ENCODE measurements at regions not wholly inside any gene's neighbourhood (a gene's known extent, or its start where the extent isn't known, plus 50 kb on each side); places are given as distances from the start of the nearest gene placed in this dataset.

- no peak overlapping the region for H3K4me3 ChIP-seq (ENCODE audit: low read length)
- H3K4me1 ChIP-seq (ENCODE audit: insufficient read depth, low read length): no peaks in the 10 kb centered on the region
- no peaks in the 10 kb centered on the region for H3K27me3 ChIP-seq (ENCODE audit: insufficient read depth, low read length)
- H3K9ac ChIP-seq (ENCODE audit: low read depth, low read length): no peak overlapping the region
- H3K9me3 ChIP-seq (ENCODE audit: insufficient read depth, low read depth, low read length): no peaks in the 10 kb centered on the region
- H3K27ac ChIP-seq (ENCODE audit: low read length): no peak overlapping the region
- H3K36me3 ChIP-seq (ENCODE audit: insufficient read depth, low read depth, low read length): no peaks in the 10 kb centered on the region
Measured at GRCh38 chr14:94946244-94946643, 176.3 kb upstream of the GSC start.

- no peaks in the 10 kb centered on the region for H3K27me3 ChIP-seq (ENCODE audit: insufficient read depth, low read length)
- H3K4me3 ChIP-seq (ENCODE audit: low read length): no peak overlapping the region
- H3K9me3 ChIP-seq (ENCODE audit: insufficient read depth, low read depth, low read length): no peaks in the 10 kb centered on the region
- no peak overlapping the region for H3K27ac ChIP-seq (ENCODE audit: low read length)
- H3K4me1 ChIP-seq (ENCODE audit: insufficient read depth, low read length): no peaks in the 10 kb centered on the region
- H3K9ac ChIP-seq (ENCODE audit: low read depth, low read length): no peak overlapping the region
- no peaks in the 10 kb centered on the region for H3K36me3 ChIP-seq (ENCODE audit: insufficient read depth, low read depth, low read length)
Measured at GRCh38 chr14:94945615-94946014, 175.7 kb upstream of the GSC start.

- Histone ChIP-seq H3K4me1 (ENCODE audit: insufficient read depth, low read length) (no peaks in the 10 kb centered on the region), H3K36me3 (ENCODE audit: insufficient read depth, low read depth, low read length) (no peaks in the 10 kb centered on the region), H3K27ac (ENCODE audit: low read length) (no peak overlapping the region), H3K9ac (ENCODE audit: low read depth, low read length) (no peak overlapping the region), H3K4me3 (ENCODE audit: low read length) (no peak overlapping the region), H3K9me3 (ENCODE audit: insufficient read depth, low read depth, low read length) (no peaks in the 10 kb centered on the region), H3K27me3 (ENCODE audit: insufficient read depth, low read length) (no peaks in the 10 kb centered on the region)
Measured at GRCh38 chr14:94944636-94945258, 174.8 kb upstream of the GSC start.

GRCh38 chr14:94942601-94943000 is 172.7 kb upstream of the GSC start:
- H3K27ac ChIP-seq (ENCODE audit: low read length): no peak overlapping the region
- H3K36me3 ChIP-seq (ENCODE audit: insufficient read depth, low read depth, low read length): no peaks in the 10 kb centered on the region
- no peak overlapping the region for H3K9ac ChIP-seq (ENCODE audit: low read depth, low read length)
- H3K4me1 ChIP-seq (ENCODE audit: insufficient read depth, low read length): no peaks in the 10 kb centered on the region
- no peak overlapping the region for H3K4me3 ChIP-seq (ENCODE audit: low read length)
- no peaks in the 10 kb centered on the region for H3K27me3 ChIP-seq (ENCODE audit: insufficient read depth, low read length)
- no peaks in the 10 kb centered on the region for H3K9me3 ChIP-seq (ENCODE audit: insufficient read depth, low read depth, low read length)

GRCh38 chr14:94941311-94941710 is 171.4 kb upstream of the GSC start:
- Histone ChIP-seq H3K4me3 (ENCODE audit: low read length) (no peak overlapping the region), H3K27me3 (ENCODE audit: insufficient read depth, low read length) (no peaks in the 10 kb centered on the region), H3K9ac (ENCODE audit: low read depth, low read length) (no peak overlapping the region), H3K36me3 (ENCODE audit: insufficient read depth, low read depth, low read length) (no peaks in the 10 kb centered on the region), H3K9me3 (ENCODE audit: insufficient read depth, low read depth, low read length) (no peaks in the 10 kb centered on the region), H3K27ac (ENCODE audit: low read length) (no peak overlapping the region), H3K4me1 (ENCODE audit: insufficient read depth, low read length) (no peaks in the 10 kb centered on the region)

GRCh38 chr14:94940263-94940993 is 170.5 kb upstream of the GSC start:
- Histone ChIP-seq H3K27ac (ENCODE audit: low read length) (no peak overlapping the region), H3K9ac (ENCODE audit: low read depth, low read length) (no peak overlapping the region), H3K36me3 (ENCODE audit: insufficient read depth, low read depth, low read length) (no peaks in the 10 kb centered on the region), H3K4me3 (ENCODE audit: low read length) (no peak overlapping the region), H3K9me3 (ENCODE audit: insufficient read depth, low read depth, low read length) (no peaks in the 10 kb centered on the region), H3K27me3 (ENCODE audit: insufficient read depth, low read length) (no peaks in the 10 kb centered on the region), H3K4me1 (ENCODE audit: insufficient read depth, low read length) (no peaks in the 10 kb centered on the region)

- no peaks in the 10 kb centered on the region for H3K36me3 ChIP-seq (ENCODE audit: insufficient read depth, low read depth, low read length)
- H3K27me3 ChIP-seq (ENCODE audit: insufficient read depth, low read length): no peaks in the 10 kb centered on the region
- no peak overlapping the region for H3K4me3 ChIP-seq (ENCODE audit: low read length)
- H3K27ac ChIP-seq (ENCODE audit: low read length): no peak overlapping the region
- no peaks in the 10 kb centered on the region for H3K9me3 ChIP-seq (ENCODE audit: insufficient read depth, low read depth, low read length)
- H3K9ac ChIP-seq (ENCODE audit: low read depth, low read length): no peak overlapping the region
- H3K4me1 ChIP-seq (ENCODE audit: insufficient read depth, low read length): no peaks in the 10 kb centered on the region
Measured at GRCh38 chr14:94938016-94938415, 168.1 kb upstream of the GSC start.

- Histone ChIP-seq H3K9me3 (ENCODE audit: insufficient read depth, low read depth, low read length) (no peaks in the 10 kb centered on the region), H3K27ac (ENCODE audit: low read length) (no peak overlapping the region), H3K9ac (ENCODE audit: low read depth, low read length) (no peak overlapping the region), H3K27me3 (ENCODE audit: insufficient read depth, low read length) (no peaks in the 10 kb centered on the region), H3K36me3 (ENCODE audit: insufficient read depth, low read depth, low read length) (no peaks in the 10 kb centered on the region), H3K4me3 (ENCODE audit: low read length) (no peak overlapping the region), H3K4me1 (ENCODE audit: insufficient read depth, low read length) (no peaks in the 10 kb centered on the region)
Measured at GRCh38 chr14:94936901-94937685, 167.2 kb upstream of the GSC start.

GRCh38 chr14:94936401-94936892 is 166.5 kb upstream of the GSC start:
- no peaks in the 10 kb centered on the region for H3K9me3 ChIP-seq (ENCODE audit: insufficient read depth, low read depth, low read length)
- H3K27ac ChIP-seq (ENCODE audit: low read length): no peak overlapping the region
- no peaks in the 10 kb centered on the region for H3K27me3 ChIP-seq (ENCODE audit: insufficient read depth, low read length)
- no peaks in the 10 kb centered on the region for H3K36me3 ChIP-seq (ENCODE audit: insufficient read depth, low read depth, low read length)
- H3K4me3 ChIP-seq (ENCODE audit: low read length): no peak overlapping the region
- H3K4me1 ChIP-seq (ENCODE audit: insufficient read depth, low read length): no peaks in the 10 kb centered on the region
- no peak overlapping the region for H3K9ac ChIP-seq (ENCODE audit: low read depth, low read length)

GRCh38 chr14:94935706-94936300 is 165.9 kb upstream of the GSC start:
- Histone ChIP-seq H3K9me3 (ENCODE audit: insufficient read depth, low read depth, low read length) (no peaks in the 10 kb centered on the region), H3K27ac (ENCODE audit: low read length) (no peak overlapping the region), H3K4me1 (ENCODE audit: insufficient read depth, low read length) (no peaks in the 10 kb centered on the region), H3K36me3 (ENCODE audit: insufficient read depth, low read depth, low read length) (no peaks in the 10 kb centered on the region), H3K4me3 (ENCODE audit: low read length) (no peak overlapping the region), H3K27me3 (ENCODE audit: insufficient read depth, low read length) (no peaks in the 10 kb centered on the region), H3K9ac (ENCODE audit: low read depth, low read length) (no peak overlapping the region)

GRCh38 chr14:94934276-94934810 is 164.4 kb upstream of the GSC start:
- Histone ChIP-seq H3K27me3 (ENCODE audit: insufficient read depth, low read length) (no peaks in the 10 kb centered on the region), H3K27ac (ENCODE audit: low read length) (no peak overlapping the region), H3K9ac (ENCODE audit: low read depth, low read length) (no peak overlapping the region), H3K4me1 (ENCODE audit: insufficient read depth, low read length) (no peaks in the 10 kb centered on the region), H3K9me3 (ENCODE audit: insufficient read depth, low read depth, low read length) (no peaks in the 10 kb centered on the region), H3K4me3 (ENCODE audit: low read length) (no peak overlapping the region), H3K36me3 (ENCODE audit: insufficient read depth, low read depth, low read length) (no peaks in the 10 kb centered on the region)

Data from iPS-20b (cell line).